ENCODE measurements at regions not wholly inside any gene's neighbourhood (a gene's known extent, or its start where the extent isn't known, plus 50 kb on each side); places are given as distances from the start of the nearest gene placed in this dataset.

DNA sequence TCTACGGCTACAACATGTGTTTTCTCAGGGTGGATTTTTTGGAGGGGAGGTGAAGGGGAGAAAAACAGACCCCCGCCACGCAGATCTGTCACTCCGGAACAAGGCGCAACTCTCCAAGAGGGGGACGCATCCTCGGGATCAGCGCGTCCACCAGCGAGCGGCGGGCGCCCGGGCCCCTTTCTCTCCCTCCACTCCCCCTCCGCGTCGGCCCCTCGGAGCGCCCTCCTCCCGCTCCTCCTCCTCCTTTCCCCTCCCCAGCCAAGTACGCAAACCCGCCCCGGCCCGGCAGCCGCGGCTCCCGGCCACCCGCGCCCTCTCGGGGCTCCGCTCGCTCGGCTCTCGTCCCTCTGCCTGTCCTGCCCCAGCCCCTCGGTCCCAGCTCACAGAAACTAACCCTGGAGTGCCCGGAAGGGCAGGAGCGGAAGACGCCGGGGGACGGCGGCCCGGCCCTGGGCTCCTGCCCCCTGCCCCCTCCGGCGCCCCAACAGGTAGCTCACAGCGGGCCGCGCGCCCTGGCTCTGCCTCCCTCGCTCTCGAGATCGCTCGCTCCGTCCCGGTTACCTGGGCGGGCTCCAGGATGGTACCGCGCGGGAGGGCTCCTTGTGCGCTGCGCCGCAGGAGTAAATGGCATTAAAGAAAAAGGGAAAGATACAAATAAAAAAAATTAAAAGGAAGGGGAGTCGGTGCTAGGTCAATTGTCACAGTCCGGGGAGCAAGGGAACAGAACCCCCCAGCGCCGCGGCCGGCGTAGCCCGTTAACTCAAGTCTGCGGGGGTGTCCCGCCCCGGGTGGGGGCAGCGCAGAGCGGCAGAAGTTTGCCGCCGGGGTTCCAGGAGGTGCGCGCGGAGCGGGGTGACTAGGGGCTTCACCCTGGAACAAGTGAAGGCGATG, 131.4 kb upstream of the C11orf58 start:
- peaks cover 0 to 5% (median 0%) of the 10 kb centered on the region in 3 donors for H3K27me3 ChIP-seq (ENCODE audit: insufficient read depth in 3 of 3, low read length in 2 of 3)
- DNase-seq (peak; percentile 47 to 78), ATAC-seq (peak; percentile 19 to 37 (median 26))
- TF ChIP-seq, protein P1, sequence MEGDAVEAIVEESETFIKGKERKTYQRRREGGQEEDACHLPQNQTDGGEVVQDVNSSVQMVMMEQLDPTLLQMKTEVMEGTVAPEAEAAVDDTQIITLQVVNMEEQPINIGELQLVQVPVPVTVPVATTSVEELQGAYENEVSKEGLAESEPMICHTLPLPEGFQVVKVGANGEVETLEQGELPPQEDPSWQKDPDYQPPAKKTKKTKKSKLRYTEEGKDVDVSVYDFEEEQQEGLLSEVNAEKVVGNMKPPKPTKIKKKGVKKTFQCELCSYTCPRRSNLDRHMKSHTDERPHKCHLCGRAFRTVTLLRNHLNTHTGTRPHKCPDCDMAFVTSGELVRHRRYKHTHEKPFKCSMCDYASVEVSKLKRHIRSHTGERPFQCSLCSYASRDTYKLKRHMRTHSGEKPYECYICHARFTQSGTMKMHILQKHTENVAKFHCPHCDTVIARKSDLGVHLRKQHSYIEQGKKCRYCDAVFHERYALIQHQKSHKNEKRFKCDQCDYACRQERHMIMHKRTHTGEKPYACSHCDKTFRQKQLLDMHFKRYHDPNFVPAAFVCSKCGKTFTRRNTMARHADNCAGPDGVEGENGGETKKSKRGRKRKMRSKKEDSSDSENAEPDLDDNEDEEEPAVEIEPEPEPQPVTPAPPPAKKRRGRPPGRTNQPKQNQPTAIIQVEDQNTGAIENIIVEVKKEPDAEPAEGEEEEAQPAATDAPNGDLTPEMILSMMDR (IDR thresholded peaks at IDR 0.05) = peak; percentile 5
- intact Hi-C loops (cut with DNase I) = loop anchor here (1.0 to 10.0 kb wide), 7 partner anchors 142 to 635 kb away; no protein-coding TSS in a partner anchor
- H3K9me3 ChIP-seq = no peaks in the 10 kb centered on the region
- peak overlapping the region; percentile 98 for H3K27ac ChIP-seq
- no peaks in the 10 kb centered on the region for H3K36me3 ChIP-seq (ENCODE audit: insufficient read depth in 1 of 2, low read depth in 1 of 2)
- WGBS, 3 donors = 0 to 1% (median 0%) methylated on average over 61 to 81 of the region's 81 CpGs
- peaks cover 5% of the 10 kb centered on the region for H3K4me1 ChIP-seq
- H3K4me3 ChIP-seq = peak overlapping the region; percentile 97

DNA sequence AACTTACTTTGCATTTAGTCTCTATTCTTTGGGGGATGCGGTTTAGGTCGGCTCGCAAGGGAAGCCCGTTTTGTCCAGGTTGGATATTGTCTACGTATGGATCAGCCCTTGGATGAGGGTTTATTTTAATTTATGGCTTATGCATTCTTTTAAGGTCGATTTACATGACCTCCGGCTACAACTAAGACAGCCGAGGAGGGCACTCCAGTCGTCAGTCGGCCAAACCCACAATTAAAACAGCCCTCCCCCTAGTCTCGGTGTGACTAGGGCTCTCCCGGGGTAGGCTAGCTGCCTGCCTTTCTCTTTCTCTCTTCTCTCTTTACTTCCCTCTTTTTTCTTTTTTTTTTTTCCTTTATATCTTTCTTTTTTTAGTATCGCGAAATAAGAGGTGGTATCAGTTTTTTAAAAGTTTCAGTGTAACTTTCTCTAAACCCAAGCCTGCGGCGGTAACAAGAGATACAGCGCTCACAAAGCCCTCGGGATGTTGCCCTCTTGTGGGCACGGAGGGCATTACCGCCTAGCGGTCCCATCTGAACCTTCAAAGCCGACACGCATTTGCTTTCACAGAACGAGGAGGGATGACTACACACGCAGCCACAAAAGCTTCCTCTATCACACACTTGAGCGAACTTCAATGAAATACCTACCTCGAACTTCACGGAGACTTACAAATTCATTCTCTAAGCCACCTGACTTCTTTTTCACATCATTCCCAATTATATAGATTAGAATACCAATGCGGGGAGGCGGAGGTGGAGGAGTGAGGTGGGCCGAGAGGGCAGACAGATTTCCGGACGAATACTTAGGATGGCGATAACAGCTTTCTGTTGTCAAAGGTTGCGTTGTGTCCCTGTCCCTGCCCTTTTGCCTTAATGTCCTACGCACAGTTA, 132.3 kb upstream of the C11orf58 start:
- H3K27ac ChIP-seq = peak overlapping the region; percentile 98
- intact Hi-C loops (cut with DNase I) = loop anchor here (1.0 to 10.0 kb wide), 8 partner anchors 141 to 634 kb away; no protein-coding TSS in a partner anchor
- H3K4me3 ChIP-seq = peak overlapping the region; percentile 97
- H3K36me3 ChIP-seq (ENCODE audit: insufficient read depth in 1 of 2, low read depth in 1 of 2) = no peaks in the 10 kb centered on the region
- peak; percentile 63 to 69 (median 68) for ATAC-seq
- 0 to 1% (median 0%) methylated on average over 36 of the region's 36 CpGs for WGBS, 3 donors
- DNase-seq = peak; percentile 92 to 94
- TF ChIP-seq, protein P1 (IDR thresholded peaks at IDR 0.05) = peak; percentile 99
- H3K4me1 ChIP-seq = peaks cover 7% of the 10 kb centered on the region
- H3K9me3 ChIP-seq = no peaks in the 10 kb centered on the region
- H3K27me3 ChIP-seq (ENCODE audit: insufficient read depth in 3 of 3, low read length in 2 of 3) = no peaks in the 10 kb centered on the region

DNA sequence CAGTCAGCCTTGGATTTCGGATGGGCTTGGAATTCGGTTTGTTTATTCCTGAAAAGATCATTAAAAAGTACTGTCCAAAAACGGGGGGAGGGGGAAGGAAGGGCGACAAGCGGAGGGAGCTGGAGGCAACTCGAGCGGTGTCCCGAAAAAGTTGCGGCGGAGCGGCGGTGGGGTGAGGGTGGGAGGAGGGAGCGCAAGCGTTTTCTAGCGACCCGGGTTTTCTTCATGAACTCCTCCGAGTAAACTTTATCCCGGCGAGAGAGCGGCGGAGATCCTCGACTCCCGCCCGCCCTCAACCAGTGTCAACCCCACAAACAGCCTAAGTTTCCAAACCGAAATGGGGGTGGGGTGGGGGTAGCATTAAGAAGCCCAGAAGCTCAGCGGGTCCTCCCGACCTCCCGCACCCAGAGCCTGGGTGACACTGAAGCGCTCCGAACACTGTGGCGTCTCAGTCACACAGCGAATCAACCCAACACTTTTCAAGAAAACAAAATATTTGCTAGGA, 133.0 kb upstream of the C11orf58 start:
- no peaks in the 10 kb centered on the region for H3K36me3 ChIP-seq (ENCODE audit: insufficient read depth in 1 of 2, low read depth in 1 of 2)
- ATAC-seq = peak in 2 of 4 donors; percentile 11 to 13
- 0 to 1% (median 0%) methylated on average over 32 of the region's 32 CpGs for WGBS, 3 donors
- intact Hi-C loops (cut with DNase I) = loop anchor here (1.0 to 10.0 kb wide), 6 partner anchors 141 to 633 kb away; no protein-coding TSS in a partner anchor
- TF ChIP-seq, protein P1 (IDR thresholded peaks at IDR 0.05) = no peak
- H3K27me3 ChIP-seq (ENCODE audit: insufficient read depth in 3 of 3, low read length in 2 of 3) = no peaks in the 10 kb centered on the region
- DNase-seq = peak; percentile 28 to 70
- no peaks in the 10 kb centered on the region for H3K9me3 ChIP-seq
- H3K4me1 ChIP-seq = peaks cover 14% of the 10 kb centered on the region
- H3K27ac ChIP-seq = peak overlapping the region; percentile 98
- H3K4me3 ChIP-seq = peak overlapping the region; percentile 97

DNA sequence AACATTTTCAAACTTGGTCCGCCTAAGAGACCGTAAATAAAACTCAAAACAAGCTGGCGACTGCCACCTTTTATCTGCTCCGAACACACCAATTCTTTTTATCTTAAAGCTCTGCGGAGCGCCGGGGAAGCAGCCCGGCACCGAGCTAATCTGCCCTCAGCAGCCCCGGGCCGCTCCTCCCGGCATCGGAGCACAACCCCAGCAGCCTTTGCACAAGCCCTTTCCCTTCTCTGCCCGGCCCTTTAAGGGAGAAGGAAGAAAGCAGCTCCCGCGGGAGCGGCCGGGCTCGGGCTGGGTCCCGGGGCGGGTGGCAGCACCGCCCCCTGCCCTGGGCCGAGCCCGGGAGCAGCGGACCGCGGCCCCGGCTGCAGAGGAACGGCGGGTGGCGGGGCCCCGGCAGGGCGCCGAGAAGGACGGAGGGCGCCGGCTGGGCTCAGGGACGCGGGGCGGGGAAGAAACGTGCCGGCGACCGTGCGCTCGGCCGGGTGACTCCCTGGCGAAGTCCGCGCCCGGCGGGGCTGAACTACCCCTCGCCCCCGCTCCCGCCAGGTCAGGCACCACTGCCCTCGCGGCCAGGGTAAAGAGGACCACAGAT, 133.6 kb upstream of the C11orf58 start:
- DNase-seq = peak; percentile 52 to 80
- TF ChIP-seq, protein P1 (IDR thresholded peaks at IDR 0.05) = no peak
- 0 to 1% (median 0%) methylated on average over 38 to 57 of the region's 57 CpGs for WGBS, 3 donors

More for the DNA sequence above, 133.6 kb upstream of the C11orf58 start:
- intact Hi-C loops (cut with DNase I) = loop anchor here (1.0 to 10.0 kb wide), 7 partner anchors 93 to 633 kb away; no protein-coding TSS in a partner anchor
- ATAC-seq = peak; percentile 13 to 38 (median 26)
- Histone ChIP-seq H3K9me3 (no peaks in the 10 kb centered on the region), H3K27ac (peak overlapping the region; percentile 98), H3K27me3 (ENCODE audit: insufficient read depth in 3 of 3, low read length in 2 of 3) (no peaks in the 10 kb centered on the region), H3K4me3 (peak overlapping the region; percentile 97), H3K36me3 (ENCODE audit: insufficient read depth in 1 of 2, low read depth in 1 of 2) (no peaks in the 10 kb centered on the region), H3K4me1 (peaks cover 19% of the 10 kb centered on the region)
